Neural crest cell (in vitro differentiated cells): ENCODE measurements at regions not wholly inside any gene's neighbourhood (a gene's known extent, or its start where the extent isn't known, plus 50 kb on each side); places are given as distances from the start of the nearest gene placed in this dataset.

ENCODE experiments used
- DNase-seq: peaks from one replicate; pipeline ENCODE4 v3.0.0; 2021; ENCODE audit warnings: low read depth, mixed read lengths, low spot score
- H3K27ac Mint-ChIP-seq: one replicate; pipeline ENCODE4 v1.8.0; 2021; ENCODE audit warnings: mild to moderate bottlenecking, mixed read lengths; ENCODE audit not compliant: unreplicated experiment
- H3K27me3 Mint-ChIP-seq: 2 replicates; pipeline ENCODE4 v1.8.0; 2021; ENCODE audit warnings: low read depth, mild to moderate bottlenecking, mixed read lengths
- H3K36me3 Mint-ChIP-seq: 2 replicates; pipeline ENCODE4 v1.8.0; 2021; ENCODE audit warnings: low read depth, mild to moderate bottlenecking, mixed read lengths
- H3K4me1 Mint-ChIP-seq: 2 replicates; pipeline ENCODE4 v1.8.0; 2021; ENCODE audit warnings: mixed read lengths
- H3K4me3 Mint-ChIP-seq: one replicate; pipeline ENCODE4 v1.8.0; 2021; ENCODE audit warnings: mild to moderate bottlenecking, mixed read lengths
- H3K9me3 Mint-ChIP-seq: 2 replicates; pipeline ENCODE4 v1.8.0; 2021; ENCODE audit warnings: mixed read lengths
- CTCF ChIP-seq: fragments of 200-600 bp; sonication (generic); conservative IDR thresholded peaks from 2 replicates; pipeline ENCODE4 v1.5.0; 2021; ENCODE audit warnings: antibody characterized with exemption, mild to moderate bottlenecking

GRCh38 chr13:42497798-42498197 is 76.2 kb upstream of the TNFSF11 start:
- Mint-ChIP-seq H3K27ac (no peak overlapping the region), H3K4me3 (no peak overlapping the region), H3K4me1 (no peaks in the 10 kb centered on the region), H3K27me3 (peaks cover 3% of the 10 kb centered on the region), H3K36me3 (no peaks in the 10 kb centered on the region), H3K9me3 (no peaks in the 10 kb centered on the region)
- no peak for TF ChIP-seq CTCF
- no peak for DNase-seq

- no peaks in the 10 kb centered on the region for H3K36me3 Mint-ChIP-seq
- no peak overlapping the region for H3K4me3 Mint-ChIP-seq
- peaks cover 3% of the 10 kb centered on the region for H3K27me3 Mint-ChIP-seq
- H3K4me1 Mint-ChIP-seq: no peaks in the 10 kb centered on the region
- H3K9me3 Mint-ChIP-seq: no peaks in the 10 kb centered on the region
- no peak for TF ChIP-seq CTCF
- no peak overlapping the region for H3K27ac Mint-ChIP-seq
- no peak for DNase-seq
These were observed 75.4 kb upstream of the TNFSF11 start for GRCh38 chr13:42498521-42498920.
